D341Med (cell line): ENCODE measurements at regions not wholly inside any gene's neighbourhood (a gene's known extent, or its start where the extent isn't known, plus 50 kb on each side); places are given as distances from the start of the nearest gene placed in this dataset.
"Not testable (repeated sequence)": the region's sequence is repeated elsewhere in the genome, so short reads cannot be mapped to it uniquely, and the experiment has no call there.

ENCODE experiments used
- DNase-seq: peaks from one replicate; pipeline ENCODE4 v3.0.0; 2012; ENCODE audit warnings: low spot score

GRCh38 chr12:68984796-68985573 lies 52.0 kb upstream of the CPM start:
- no peak for DNase-seq

DNA sequence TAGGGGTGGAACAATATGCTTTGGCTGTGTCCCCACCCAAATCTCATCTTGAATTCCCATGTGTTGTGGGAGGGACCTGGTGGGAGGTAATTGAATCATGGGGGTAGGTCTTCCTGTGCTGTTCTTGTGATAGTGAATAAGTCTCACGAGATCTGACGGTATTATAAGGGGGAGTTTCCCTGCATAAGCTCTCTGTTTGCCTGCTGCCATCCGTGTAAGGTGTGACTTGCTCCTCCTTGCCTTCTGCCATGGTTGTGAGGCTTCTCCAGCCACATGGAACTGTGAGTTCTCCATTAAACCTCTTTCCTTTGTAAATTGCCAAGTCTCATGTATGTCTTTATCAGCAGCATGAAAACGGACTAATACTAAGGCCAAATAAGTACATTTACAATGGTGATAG lies 64.6 kb upstream of the CPM start:
- not testable (repeated sequence) for DNase-seq

GRCh38 chr12:68998041-68998440 lies 65.1 kb upstream of the CPM start:
- no peak for DNase-seq

DNA sequence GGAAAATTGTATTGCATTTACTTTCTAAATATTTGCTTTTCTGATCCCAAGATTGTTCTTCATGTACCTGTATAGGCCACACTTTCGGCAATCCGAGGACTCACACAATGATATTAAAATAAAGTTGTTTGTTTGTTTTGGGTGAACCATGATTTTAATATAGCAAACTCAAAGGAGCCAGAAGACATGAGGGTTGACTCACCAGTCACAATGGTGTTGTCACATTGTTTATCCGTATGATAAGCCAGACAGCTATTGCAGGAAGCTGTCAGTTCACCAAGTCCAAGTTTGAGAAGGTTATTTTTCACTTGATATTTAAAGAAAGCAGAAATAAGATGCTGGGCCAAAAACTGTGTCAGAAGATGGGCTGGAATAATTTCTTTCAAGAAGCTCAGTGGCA lies 67.1 kb upstream of the CPM start:
- no peak for DNase-seq

DNA sequence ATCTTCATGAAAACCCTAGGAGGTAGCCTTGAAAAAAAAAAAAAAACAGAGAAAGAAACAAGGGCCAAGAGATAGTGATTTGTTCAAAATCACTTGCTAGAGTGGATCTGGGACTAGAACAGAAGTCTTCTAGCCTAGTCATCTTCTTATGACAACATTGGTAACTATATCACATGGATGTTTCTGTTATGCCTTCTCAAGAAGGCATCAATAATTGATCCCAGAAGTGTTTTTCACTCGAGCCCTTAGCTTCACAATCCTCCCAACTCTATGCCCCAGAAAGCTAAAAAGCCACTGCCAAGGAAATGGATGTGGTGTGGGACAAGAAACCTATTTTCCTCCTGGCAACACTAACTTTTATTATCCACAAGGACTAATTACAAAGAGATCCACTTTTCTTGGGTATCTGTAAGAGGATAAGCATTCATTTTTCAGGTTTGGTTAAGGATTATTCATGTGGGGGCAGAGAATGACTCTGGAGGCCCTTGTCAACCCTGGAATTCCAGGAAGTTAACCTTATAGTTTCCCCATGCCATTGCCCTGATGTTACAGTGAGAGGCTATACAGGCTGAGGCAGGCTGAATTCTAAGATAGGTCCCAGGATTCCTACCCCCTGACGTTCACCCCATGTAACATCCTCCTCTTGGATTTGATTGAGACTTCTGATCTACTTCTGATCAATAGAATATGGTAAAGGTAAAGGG lies 67.7 kb upstream of the CPM start:
- no peak for DNase-seq

- DNase-seq, result no peak
Observed at GRCh38 chr12:69001251-69001650, 68.3 kb upstream of the CPM start.

DNA sequence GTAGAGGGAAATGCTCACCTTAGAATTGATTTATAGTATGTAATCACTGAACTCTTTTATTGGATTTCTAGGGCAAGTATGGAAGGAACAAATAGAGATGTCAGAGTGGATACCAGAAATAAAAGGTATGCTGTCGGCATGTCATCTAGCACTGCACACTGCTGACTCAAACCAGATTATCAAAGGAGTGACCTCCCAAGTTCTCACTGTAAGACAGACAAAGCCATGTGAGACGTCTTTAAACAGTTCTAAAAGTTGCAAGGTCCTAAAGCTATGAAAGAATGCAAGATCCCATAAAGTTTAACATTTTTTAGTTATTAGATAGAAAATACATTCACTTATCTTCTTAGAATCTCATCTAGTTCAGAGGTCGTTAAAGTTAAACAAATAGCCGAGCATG lies 70.0 kb upstream of the CPM start:
- DNase-seq, result no peak

DNA sequence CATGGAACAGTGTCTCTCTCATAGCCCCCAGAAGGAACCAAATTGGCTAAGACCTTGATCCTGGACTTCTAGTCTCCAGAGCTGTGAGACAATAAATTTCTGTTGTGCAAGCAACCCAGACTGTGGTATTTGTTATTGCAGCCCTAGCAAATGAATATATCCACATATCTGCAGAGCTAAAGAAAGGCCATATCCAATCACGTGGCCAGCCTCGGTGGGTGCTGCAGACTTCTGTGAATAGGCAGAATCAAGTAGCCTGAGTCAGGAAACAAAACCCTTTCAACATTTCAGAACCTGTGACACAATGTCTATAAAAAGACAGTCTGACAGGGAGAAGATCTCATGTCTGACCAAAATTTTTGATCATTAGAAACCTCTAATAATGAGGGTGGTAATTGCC lies 71.0 kb upstream of the CPM start:
- DNase-seq, result no peak

DNA sequence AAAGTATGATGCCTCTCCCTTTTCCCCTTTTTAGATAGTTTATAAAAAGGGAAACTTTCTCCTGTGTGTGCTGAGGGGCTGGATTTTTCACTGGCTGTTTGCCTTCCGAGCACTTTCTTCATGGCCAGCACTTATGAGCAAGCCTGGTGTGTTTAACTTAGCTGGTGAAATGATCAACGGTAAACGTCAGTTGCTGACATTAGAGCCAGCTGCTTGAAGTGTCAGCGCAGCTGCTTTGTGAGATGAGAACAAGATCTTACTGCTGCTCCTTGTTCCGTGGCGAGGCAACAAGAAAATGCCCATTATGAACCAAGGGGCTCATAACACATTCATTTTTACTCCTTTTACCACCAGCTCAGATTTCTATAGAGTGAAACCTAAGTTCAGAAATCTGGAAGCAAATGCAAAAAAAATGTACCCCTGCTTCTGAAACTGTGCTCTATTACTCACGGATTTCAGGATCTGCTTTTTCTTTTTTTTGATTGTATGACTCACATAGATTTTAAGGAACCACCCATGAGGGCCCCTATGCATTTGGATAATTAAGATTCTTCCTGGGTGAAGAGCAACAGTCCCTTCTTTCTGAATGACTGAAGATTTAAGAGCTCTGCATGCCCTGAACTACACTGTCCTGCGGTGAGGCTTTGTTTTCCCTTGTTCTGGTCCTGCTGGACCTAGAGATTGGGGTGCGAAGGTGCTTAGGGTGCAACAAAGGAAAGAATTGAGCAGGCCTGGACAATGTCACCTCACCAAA lies 74.3 kb upstream of the CPM start:
- no peak for DNase-seq

- DNase-seq, result no peak
Observed at GRCh38 chr12:69007855-69008351, 74.9 kb upstream of the CPM start.

DNA sequence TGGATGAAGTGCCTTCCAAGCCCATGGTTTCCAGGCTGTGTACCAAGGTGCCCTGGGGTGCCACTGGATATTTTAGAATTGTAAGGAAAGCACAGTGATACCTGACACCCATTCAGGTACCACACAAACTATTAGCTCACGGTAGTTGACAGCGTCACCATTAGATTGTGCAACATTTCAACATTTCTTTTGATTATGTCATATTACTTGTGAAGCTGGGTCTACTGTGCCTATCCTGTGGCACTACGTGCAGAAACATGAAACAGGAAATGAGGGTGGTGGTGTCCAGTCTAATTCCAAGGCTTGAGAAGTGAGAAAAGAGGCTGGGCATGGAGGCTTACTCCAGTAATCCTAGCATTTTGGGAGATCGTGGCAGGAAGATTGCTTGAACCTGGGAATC lies 75.5 kb upstream of the CPM start:
- no peak for DNase-seq

DNA sequence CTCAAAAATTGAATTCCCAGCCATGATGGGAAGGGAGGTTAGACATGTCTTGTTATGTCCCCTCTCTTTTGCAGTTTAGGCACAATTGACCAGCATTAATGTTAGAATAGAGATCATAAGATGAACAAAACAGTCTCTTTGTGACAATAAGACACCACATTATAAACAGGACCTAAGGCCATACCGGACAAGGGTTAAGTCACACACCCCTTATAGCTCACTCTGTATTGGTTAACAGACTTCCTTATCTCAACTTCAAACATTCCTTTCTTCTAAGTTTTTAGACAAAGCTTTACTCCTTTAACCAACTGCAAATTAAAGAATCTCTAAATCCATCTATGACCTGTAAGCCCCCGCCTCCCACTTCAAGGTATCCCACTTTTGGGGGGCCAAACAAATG lies 81.1 kb upstream of the CPM start:
- no peak for DNase-seq

- DNase-seq, result no peak
Observed at GRCh38 chr12:69015017-69015416, 82.0 kb upstream of the CPM start.

DNA sequence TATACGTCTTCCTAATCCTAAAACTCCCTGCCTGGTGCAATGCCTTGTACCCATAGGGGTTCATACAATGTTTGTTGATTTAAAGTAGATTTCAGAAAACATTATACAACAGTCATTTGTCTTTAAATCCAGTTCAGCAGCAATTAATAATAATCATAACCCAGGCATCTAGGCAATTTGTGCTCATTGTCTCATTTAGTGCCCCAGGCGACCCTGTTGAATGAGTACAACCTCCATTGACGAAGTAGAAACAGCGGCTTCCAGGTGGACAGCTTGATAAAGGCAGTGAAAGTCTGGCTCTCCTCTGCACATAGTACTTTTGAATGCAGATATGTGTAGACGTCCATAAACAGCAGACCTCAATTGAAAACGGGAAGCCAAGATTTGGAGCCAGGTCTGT lies 82.9 kb upstream of the CPM start:
- DNase-seq, result no peak

GRCh38 chr12:69019082-69019481 lies 86.1 kb upstream of the CPM start:
- no peak for DNase-seq

DNA sequence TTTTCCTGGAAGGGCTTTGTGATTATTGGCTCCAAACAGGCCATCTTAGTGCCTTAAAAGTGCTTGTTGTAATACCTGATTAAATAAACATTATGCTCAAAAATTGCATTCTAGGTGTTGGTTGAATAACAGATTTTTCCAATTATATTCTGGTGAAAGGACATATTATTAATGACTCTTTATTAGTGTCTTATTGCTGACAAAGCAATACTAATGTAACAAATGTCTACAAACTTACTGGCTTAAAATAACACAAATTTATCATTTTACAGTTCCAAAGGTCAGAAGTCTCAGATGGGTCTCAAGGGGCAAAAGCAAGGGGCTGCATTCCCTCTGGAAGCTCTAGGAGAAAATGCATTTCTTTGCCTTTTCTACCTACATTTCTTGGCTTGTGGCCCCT lies 86.9 kb upstream of the CPM start:
- no peak for DNase-seq

DNA sequence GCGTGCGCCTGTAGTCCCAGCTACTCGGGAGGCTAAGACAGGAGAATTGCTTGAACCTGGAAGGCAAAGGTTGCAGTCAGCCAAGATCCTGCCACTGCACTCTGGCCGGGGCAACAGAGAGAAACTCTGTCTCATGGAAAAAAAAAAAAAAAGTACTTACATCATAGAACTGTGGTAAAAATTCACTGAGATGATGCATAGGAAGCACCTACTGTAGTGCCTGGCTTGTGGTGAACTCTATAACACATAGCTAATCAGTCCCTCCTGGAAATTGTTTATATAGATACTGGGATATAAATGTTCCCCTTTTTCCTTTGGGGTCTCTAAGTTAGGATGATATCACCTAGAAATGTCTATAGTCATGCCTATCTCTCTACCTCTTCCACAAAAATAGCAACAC lies 89.7 kb upstream of the CPM start:
- DNase-seq, result no peak

- DNase-seq, result no peak
Observed at GRCh38 chr12:69023840-69024239, 90.9 kb upstream of the CPM start.

GRCh38 chr12:69024413-69024812 lies 91.4 kb upstream of the CPM start:
- no peak for DNase-seq

DNA sequence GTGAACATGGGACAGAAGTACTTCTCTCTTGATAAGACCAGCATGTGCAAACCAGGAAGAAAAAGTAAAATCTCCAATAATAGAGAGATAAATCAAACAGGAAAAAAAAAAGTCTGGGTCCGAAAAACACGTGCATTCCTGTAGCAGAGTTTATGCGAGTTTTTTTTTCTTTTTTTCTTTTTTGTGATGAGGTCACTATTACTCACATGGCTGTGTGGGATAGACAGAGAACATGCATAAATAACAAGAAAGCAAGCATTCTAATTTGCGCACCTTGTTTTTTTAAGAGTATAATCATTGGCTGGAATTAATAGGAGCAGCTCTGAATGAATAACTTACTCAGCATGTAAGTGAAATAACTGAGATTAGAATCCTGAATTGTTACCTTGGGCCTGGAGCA lies 91.9 kb upstream of the CPM start:
- no peak for DNase-seq

GRCh38 chr12:69026336-69026735 lies 93.4 kb upstream of the CPM start:
- no peak for DNase-seq

DNA sequence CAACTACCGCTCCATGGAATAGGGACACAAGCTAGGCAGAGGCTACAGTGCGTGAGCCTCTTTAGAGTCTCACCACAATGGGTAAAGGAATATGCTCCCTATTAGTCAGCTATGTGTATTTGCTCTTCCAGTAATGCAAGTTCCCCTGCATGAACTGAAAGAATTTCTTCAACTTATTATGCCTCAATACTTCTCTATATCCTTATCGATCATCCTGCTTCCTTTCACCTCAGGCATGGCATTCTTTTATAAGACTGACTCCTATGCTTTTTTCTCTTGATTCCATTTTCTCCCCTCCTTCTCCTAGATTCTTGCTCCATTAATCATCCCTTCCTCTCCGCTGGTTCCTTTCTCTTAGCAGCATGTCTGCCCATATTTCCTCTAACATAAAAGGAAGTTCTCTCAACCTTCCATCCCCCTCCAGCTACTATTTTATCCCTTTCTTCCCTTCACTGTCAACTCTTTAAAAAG lies 94.5 kb upstream of the CPM start:
- DNase-seq, result no peak
